G401.6 (cell line): ENCODE measurements at regions not wholly inside any gene's neighbourhood (a gene's known extent, or its start where the extent isn't known, plus 50 kb on each side); places are given as distances from the start of the nearest gene placed in this dataset.

Experiments used
- FAIRE-seq: peaks from 2 replicates; lab custom pipeline; 2012; peaks lifted over from hg19 to GRCh38; lab: Jason Lieb, UNC

GRCh38 chr2:217113491-217113890 lies 253.6 kb upstream of the TNP1 start:
- FAIRE-seq = no peak

- no peak for FAIRE-seq
These were observed 250.7 kb upstream of the TNP1 start for GRCh38 chr2:217110550-217110949.

- no peak for FAIRE-seq
These were observed 248.7 kb upstream of the TNP1 start for GRCh38 chr2:217108575-217109027.

GRCh38 chr2:217108086-217108485 lies 248.2 kb upstream of the TNP1 start:
- FAIRE-seq = no peak

GRCh38 chr2:217107480-217107879 lies 247.6 kb upstream of the TNP1 start:
- FAIRE-seq = no peak

- FAIRE-seq = no peak
These were observed 246.8 kb upstream of the TNP1 start for GRCh38 chr2:217106650-217107014.

- FAIRE-seq = no peak
These were observed 246.1 kb upstream of the TNP1 start for GRCh38 chr2:217105733-217106649.

- no peak for FAIRE-seq
These were observed 244.1 kb upstream of the TNP1 start for GRCh38 chr2:217103752-217104545.

- FAIRE-seq = no peak
These were observed 243.1 kb upstream of the TNP1 start for GRCh38 chr2:217102956-217103355.

GRCh38 chr2:217101972-217102371 lies 242.1 kb upstream of the TNP1 start:
- no peak for FAIRE-seq

- no peak for FAIRE-seq
These were observed 239.7 kb upstream of the TNP1 start for GRCh38 chr2:217099561-217099960.

GRCh38 chr2:217098435-217098834 lies 238.6 kb upstream of the TNP1 start:
- FAIRE-seq = no peak

- no peak for FAIRE-seq
These were observed 237.5 kb upstream of the TNP1 start for GRCh38 chr2:217097346-217097745.

- no peak for FAIRE-seq
These were observed 236.8 kb upstream of the TNP1 start for GRCh38 chr2:217096474-217097225.

GRCh38 chr2:217095511-217096205 lies 235.8 kb upstream of the TNP1 start:
- no peak for FAIRE-seq

GRCh38 chr2:217092710-217093379 lies 233.0 kb upstream of the TNP1 start:
- FAIRE-seq = no peak

- no peak for FAIRE-seq
These were observed 231.7 kb upstream of the TNP1 start for GRCh38 chr2:217091531-217091930.

GRCh38 chr2:217090884-217091283 lies 231.0 kb upstream of the TNP1 start:
- no peak for FAIRE-seq

- FAIRE-seq = no peak
These were observed 230.2 kb upstream of the TNP1 start for GRCh38 chr2:217090024-217090473.

GRCh38 chr2:217086718-217087117 lies 226.9 kb upstream of the TNP1 start:
- no peak for FAIRE-seq

GRCh38 chr2:217086038-217086522 lies 226.2 kb upstream of the TNP1 start:
- no peak for FAIRE-seq
